ENCODE measurements at regions not wholly inside any gene's neighbourhood (a gene's known extent, or its start where the extent isn't known, plus 50 kb on each side); places are given as distances from the start of the nearest gene placed in this dataset.
A peak's percentile ranks its signal among the peaks of the same experiment; 100 is the strongest.

DNA sequence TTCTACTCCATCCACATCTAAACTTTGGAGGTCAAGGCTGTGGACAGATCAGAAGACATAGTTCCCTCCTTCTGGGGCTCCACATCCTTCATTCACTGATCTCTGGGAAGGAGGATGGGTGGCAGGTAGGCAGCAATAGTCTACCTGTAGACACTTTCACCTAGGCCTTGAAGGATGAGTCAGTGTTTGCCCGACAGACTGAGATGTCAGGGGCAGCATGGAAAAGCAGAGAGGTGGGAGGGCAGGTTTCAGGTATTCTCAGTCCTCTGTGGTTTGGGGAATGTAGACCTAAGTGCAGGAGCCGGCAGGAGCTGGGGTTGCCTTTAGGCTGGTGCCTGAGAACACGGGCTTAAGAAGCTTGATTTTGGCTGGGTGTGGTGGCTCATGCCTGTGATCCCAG is 171.9 kb upstream of the ZNF267 start:
- CTCF ChIA-PET: interaction anchor here (1.1 kb wide), 1 partner anchor 259 kb away, joined by 3 read pairs; the partner anchor contains the start of gene ZNF843
- POLR2A ChIA-PET: interaction anchor here (5.5 kb wide), 1 partner anchor 12 kb away, joined by 25 read pairs; a partner anchor contains a TSS
- Histone ChIP-seq H3K9me3 (no peaks in the 10 kb centered on the region), H4K20me1 (ENCODE audit: insufficient read depth) (no peaks in the 10 kb centered on the region), H3K27me3 (ENCODE audit: insufficient read depth) (no peaks in the 10 kb centered on the region), H3K27ac (ENCODE audit: low read depth in 2 of 2, low read length in 1 of 2) (no peak overlapping the region), H3K79me2 (ENCODE audit: insufficient read depth) (peaks cover 7% of the 10 kb centered on the region), H3K9me2 (no peaks in the 10 kb centered on the region), H3K4me2 (peak overlapping the region; percentile 79), H3F3A (replicated peaks; ENCODE audit: insufficient read depth) (no peaks in the 10 kb centered on the region), H3K9ac (no peak overlapping the region), H3K4me1 (ENCODE audit: control insufficient read depth in 1 of 2, insufficient read depth in 2 of 2, low read depth in 1 of 2, low read length in 1 of 2) (peaks cover 0 to 8% of the 10 kb centered on the region in 2 experiments; a peak in 2 of 4 replicates), H3K4me3 (ENCODE audit: low read depth in 2 of 2, low read length in 1 of 2) (peak overlapping the region in 1 of 2 experiments; percentile 81; a peak in 1 of 4 replicates), H3K36me3 (replicated peaks in 1 of 2; ENCODE audit: control insufficient read depth in 1 of 2, insufficient read depth in 2 of 2, low read length in 1 of 2) (peaks cover 0 to 36% of the 10 kb centered on the region in 2 experiments), H2AFZ (ENCODE audit: low read depth) (no peak overlapping the region)
- TF ChIP-seq TAF1 (IDR thresholded peaks at IDR 0.05; ENCODE audit: borderline replicate concordance, low read depth, low read length): no peak
- no peak for TF ChIP-seq NFIC (IDR thresholded peaks at IDR 0.05; ENCODE audit: borderline replicate concordance)
- TF ChIP-seq CHD2 (IDR thresholded peaks at IDR 0.05; ENCODE audit: low read length, partially characterized antibody): no peak
- no peak for TF ChIP-seq MEF2A (IDR thresholded peaks at IDR 0.05; ENCODE audit: borderline replicate concordance, low read depth)
- TF ChIP-seq POLR2AphosphoS5 (IDR thresholded peaks at IDR 0.05; ENCODE audit: low read depth, low read length): no peak
- 66% methylated on average over 2 of the region's 3 CpGs for WGBS (ENCODE audit: low lambda C conversion rate)
- no peak for DNase-seq

DNA sequence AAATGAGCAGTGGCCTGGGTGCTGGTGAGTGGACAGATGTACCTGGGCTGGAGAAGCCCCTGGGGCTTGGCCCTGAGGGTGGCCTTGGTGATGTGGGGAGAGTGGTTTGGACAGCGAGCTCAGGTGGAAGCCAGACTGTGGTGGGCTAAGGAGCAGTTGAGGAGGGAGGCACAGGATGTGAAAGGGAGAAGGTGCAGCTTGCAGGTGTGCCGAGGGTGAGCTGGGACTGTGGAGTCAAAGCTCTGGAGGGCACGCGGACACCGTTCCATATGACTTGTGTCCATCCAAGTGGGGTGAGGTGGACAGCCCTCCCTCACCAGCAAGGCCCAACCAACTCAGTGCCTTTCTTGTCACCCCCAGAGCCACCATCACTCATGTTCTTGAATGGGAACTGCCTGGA is 170.8 kb upstream of the ZNF267 start:
- CTCF ChIA-PET: interaction anchor here (1.1 to 1.4 kb wide), 2 partner anchors 12 to 260 kb away, joined by 3 read pairs; partner anchors contain the start of gene ZNF843
- TF ChIP-seq, protein P1, sequence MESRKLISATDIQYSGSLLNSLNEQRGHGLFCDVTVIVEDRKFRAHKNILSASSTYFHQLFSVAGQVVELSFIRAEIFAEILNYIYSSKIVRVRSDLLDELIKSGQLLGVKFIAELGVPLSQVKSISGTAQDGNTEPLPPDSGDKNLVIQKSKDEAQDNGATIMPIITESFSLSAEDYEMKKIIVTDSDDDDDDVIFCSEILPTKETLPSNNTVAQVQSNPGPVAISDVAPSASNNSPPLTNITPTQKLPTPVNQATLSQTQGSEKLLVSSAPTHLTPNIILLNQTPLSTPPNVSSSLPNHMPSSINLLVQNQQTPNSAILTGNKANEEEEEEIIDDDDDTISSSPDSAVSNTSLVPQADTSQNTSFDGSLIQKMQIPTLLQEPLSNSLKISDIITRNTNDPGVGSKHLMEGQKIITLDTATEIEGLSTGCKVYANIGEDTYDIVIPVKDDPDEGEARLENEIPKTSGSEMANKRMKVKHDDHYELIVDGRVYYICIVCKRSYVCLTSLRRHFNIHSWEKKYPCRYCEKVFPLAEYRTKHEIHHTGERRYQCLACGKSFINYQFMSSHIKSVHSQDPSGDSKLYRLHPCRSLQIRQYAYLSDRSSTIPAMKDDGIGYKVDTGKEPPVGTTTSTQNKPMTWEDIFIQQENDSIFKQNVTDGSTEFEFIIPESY (IDR thresholded peaks at IDR 0.05; ENCODE audit: borderline replicate concordance, low read depth): no peak
- TF ChIP-seq MEF2A (IDR thresholded peaks at IDR 0.05; ENCODE audit: borderline replicate concordance, low read depth) (no peak), GATA2 (CRISPR knock-in tag; IDR thresholded peaks at IDR 0.05) (no peak), RFX5 (IDR thresholded peaks at IDR 0.05; ENCODE audit: low read length) (no peak), RCOR1 (IDR thresholded peaks at IDR 0.05; ENCODE audit: low read length) (no peak), GABPA (IDR thresholded peaks at IDR 0.05; ENCODE audit: low read depth) (no peak), ELF1 (IDR thresholded peaks at IDR 0.05) (no peak), NFIC (IDR thresholded peaks at IDR 0.05; ENCODE audit: borderline replicate concordance) (no peak), TEAD4 (IDR thresholded peaks at IDR 0.05; ENCODE audit: borderline replicate concordance, insufficient read depth) (no peak), CHD2 (IDR thresholded peaks at IDR 0.05; ENCODE audit: low read length, partially characterized antibody) (no peak), FOXM1 (IDR thresholded peaks at IDR 0.05; ENCODE audit: low read depth) (no peak)
- TF ChIP-seq, protein P2, sequence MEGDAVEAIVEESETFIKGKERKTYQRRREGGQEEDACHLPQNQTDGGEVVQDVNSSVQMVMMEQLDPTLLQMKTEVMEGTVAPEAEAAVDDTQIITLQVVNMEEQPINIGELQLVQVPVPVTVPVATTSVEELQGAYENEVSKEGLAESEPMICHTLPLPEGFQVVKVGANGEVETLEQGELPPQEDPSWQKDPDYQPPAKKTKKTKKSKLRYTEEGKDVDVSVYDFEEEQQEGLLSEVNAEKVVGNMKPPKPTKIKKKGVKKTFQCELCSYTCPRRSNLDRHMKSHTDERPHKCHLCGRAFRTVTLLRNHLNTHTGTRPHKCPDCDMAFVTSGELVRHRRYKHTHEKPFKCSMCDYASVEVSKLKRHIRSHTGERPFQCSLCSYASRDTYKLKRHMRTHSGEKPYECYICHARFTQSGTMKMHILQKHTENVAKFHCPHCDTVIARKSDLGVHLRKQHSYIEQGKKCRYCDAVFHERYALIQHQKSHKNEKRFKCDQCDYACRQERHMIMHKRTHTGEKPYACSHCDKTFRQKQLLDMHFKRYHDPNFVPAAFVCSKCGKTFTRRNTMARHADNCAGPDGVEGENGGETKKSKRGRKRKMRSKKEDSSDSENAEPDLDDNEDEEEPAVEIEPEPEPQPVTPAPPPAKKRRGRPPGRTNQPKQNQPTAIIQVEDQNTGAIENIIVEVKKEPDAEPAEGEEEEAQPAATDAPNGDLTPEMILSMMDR (IDR thresholded peaks at IDR 0.05): no peak
- TF ChIP-seq, protein P3, sequence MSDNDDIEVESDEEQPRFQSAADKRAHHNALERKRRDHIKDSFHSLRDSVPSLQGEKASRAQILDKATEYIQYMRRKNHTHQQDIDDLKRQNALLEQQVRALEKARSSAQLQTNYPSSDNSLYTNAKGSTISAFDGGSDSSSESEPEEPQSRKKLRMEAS (IDR thresholded peaks at IDR 0.05; ENCODE audit: low read depth): no peak
- H3K27ac ChIP-seq (ENCODE audit: low read depth in 2 of 2, low read length in 1 of 2): no peak overlapping the region
- POLR2A ChIA-PET: interaction anchor here (5.5 kb wide), 1 partner anchor 10 kb away, joined by 25 read pairs; a partner anchor contains a TSS
- 92% methylated on average over 5 of the region's 5 CpGs for WGBS (ENCODE audit: low lambda C conversion rate)
- H3K79me2 ChIP-seq (ENCODE audit: insufficient read depth): peaks cover 7% of the 10 kb centered on the region
- no peaks in the 10 kb centered on the region for H4K20me1 ChIP-seq (ENCODE audit: insufficient read depth)
- DNase-seq: no peak
- H3K9me2 ChIP-seq: no peaks in the 10 kb centered on the region
- no peak overlapping the region for H2AFZ ChIP-seq (ENCODE audit: low read depth)
- peaks cover 0 to 8% of the 10 kb centered on the region in 2 experiments; a peak in 2 of 4 replicates for H3K4me1 ChIP-seq (ENCODE audit: control insufficient read depth in 1 of 2, insufficient read depth in 2 of 2, low read depth in 1 of 2, low read length in 1 of 2)
- no peak overlapping the region for H3K4me3 ChIP-seq (ENCODE audit: low read depth in 2 of 2, low read length in 1 of 2)
- H3K4me2 ChIP-seq: no peak overlapping the region
- no peaks in the 10 kb centered on the region for H3K27me3 ChIP-seq (ENCODE audit: insufficient read depth)
- H3K9ac ChIP-seq: no peak overlapping the region
- no peaks in the 10 kb centered on the region for H3K9me3 ChIP-seq
- peaks cover 4 to 47% of the 10 kb centered on the region in 2 experiments for H3K36me3 ChIP-seq (replicated peaks in 1 of 2; ENCODE audit: control insufficient read depth in 1 of 2, insufficient read depth in 2 of 2, low read length in 1 of 2)
- no peaks in the 10 kb centered on the region for H3F3A ChIP-seq (replicated peaks; ENCODE audit: insufficient read depth)
